ENCODE measurements at regions not wholly inside any gene's neighbourhood (a gene's known extent, or its start where the extent isn't known, plus 50 kb on each side); places are given as distances from the start of the nearest gene placed in this dataset.

DNA sequence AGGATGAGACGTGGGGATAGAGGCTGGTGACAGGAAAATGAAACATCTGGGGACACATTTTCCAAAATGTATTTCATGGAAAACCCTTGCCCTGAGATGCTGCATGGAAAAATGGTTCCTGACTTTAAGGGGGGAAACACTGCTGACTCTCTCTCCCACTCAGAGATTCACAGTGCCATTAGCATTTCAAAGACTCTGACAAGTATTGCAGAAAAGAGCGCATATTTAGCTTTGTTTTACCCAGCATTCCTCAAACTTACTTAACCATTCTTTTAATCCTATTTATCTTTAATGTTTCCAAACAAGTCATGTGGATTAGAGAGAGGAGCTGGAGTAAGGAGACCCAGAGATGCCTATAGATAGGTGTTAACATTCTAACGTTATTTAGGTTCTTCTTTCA, 141.8 kb upstream of the DYRK2 start:
- Mint-ChIP-seq H3K9me3 (no peaks in the 10 kb centered on the region), H3K27ac (no peak overlapping the region), H3K27me3 (no peaks in the 10 kb centered on the region), H3K4me1 (ENCODE audit: low read depth) (peaks cover 9% of the 10 kb centered on the region), H3K4me3 (no peak overlapping the region), H3K36me3 (ENCODE audit: low read depth) (no peaks in the 10 kb centered on the region)
- ChIA-PET POLR2A (no interaction called here), CTCF (no interaction called here)
- DNase-seq (no peak), ATAC-seq (no peak)
- TF ChIP-seq, protein P1, sequence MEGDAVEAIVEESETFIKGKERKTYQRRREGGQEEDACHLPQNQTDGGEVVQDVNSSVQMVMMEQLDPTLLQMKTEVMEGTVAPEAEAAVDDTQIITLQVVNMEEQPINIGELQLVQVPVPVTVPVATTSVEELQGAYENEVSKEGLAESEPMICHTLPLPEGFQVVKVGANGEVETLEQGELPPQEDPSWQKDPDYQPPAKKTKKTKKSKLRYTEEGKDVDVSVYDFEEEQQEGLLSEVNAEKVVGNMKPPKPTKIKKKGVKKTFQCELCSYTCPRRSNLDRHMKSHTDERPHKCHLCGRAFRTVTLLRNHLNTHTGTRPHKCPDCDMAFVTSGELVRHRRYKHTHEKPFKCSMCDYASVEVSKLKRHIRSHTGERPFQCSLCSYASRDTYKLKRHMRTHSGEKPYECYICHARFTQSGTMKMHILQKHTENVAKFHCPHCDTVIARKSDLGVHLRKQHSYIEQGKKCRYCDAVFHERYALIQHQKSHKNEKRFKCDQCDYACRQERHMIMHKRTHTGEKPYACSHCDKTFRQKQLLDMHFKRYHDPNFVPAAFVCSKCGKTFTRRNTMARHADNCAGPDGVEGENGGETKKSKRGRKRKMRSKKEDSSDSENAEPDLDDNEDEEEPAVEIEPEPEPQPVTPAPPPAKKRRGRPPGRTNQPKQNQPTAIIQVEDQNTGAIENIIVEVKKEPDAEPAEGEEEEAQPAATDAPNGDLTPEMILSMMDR (IDR thresholded peaks at IDR 0.05): no peak
- intact Hi-C loops (cut with micrococcal nuclease): no loop called here

DNA sequence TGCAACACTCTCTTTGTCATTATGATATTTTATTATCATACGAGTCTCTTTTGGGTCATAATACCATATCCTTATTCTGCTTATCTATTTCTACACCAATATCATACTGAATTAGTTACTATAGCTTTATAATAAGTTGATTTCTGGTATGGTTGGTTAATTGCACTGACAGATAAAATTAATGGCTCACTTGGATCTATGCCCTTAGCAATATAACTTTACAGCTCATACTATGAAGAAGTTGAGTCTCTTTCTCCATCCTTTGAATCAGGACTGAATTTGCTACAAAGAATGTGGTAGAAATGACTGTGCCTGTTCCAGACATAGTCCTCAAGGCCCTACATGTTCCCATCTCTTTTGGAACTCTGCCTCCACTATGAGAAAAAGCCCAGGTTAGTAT, 139.7 kb upstream of the DYRK2 start:
- intact Hi-C loops (cut with micrococcal nuclease): no loop called here
- Mint-ChIP-seq H3K27ac (no peak overlapping the region), H3K9me3 (no peaks in the 10 kb centered on the region), H3K4me3 (no peak overlapping the region), H3K36me3 (ENCODE audit: low read depth) (no peaks in the 10 kb centered on the region), H3K4me1 (ENCODE audit: low read depth) (peaks cover 19% of the 10 kb centered on the region), H3K27me3 (no peaks in the 10 kb centered on the region)
- DNase-seq: no peak
- ChIA-PET CTCF (no interaction called here), POLR2A (interaction anchor here (0.6 kb wide), 1 partner anchor 254 kb away, joined by 3 read pairs; no protein-coding TSS in a partner anchor)
- ATAC-seq: no peak
- TF ChIP-seq, protein P1 (IDR thresholded peaks at IDR 0.05): no peak

DNA sequence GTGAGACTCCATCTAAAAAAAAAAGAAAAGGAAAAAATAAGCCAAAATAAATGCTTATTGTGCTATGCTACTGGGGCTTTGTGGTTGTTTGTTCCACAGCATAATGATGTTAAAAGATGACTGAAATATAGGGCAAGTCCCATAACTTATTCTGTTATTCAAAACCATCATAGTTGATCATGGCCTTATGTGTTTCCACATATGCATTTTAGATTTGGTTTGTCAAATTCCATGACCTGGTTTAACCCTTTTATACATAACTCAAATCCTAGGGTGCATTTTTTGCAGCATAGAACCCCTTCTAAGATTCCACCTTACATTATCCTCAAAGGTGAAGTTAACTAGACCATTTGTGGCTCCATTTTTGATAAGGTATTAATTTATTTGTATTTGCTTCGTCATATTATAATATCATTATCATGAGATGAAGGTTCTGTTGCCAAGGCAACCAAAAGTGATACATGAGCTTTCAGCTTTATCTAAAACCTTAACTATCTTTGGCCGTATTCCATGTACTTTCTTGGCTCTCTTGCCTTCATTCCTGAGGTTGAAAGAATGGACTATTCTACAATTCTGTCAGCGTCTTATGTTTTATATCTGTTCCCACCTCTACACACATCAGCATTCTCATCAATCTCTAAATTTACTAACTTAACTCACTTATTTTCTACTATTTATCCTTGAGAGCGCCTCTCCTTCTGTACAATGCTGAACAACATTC, 138.7 kb upstream of the DYRK2 start:
- Mint-ChIP-seq H3K27ac (no peak overlapping the region), H3K9me3 (no peaks in the 10 kb centered on the region), H3K4me3 (no peak overlapping the region), H3K4me1 (ENCODE audit: low read depth) (peaks cover 26% of the 10 kb centered on the region), H3K27me3 (no peaks in the 10 kb centered on the region), H3K36me3 (ENCODE audit: low read depth) (no peaks in the 10 kb centered on the region)
- ChIA-PET CTCF (no interaction called here), POLR2A (no interaction called here)
- ATAC-seq: no peak
- DNase-seq: no peak
- TF ChIP-seq, protein P1 (IDR thresholded peaks at IDR 0.05): no peak
- intact Hi-C loops (cut with micrococcal nuclease): no loop called here

DNA sequence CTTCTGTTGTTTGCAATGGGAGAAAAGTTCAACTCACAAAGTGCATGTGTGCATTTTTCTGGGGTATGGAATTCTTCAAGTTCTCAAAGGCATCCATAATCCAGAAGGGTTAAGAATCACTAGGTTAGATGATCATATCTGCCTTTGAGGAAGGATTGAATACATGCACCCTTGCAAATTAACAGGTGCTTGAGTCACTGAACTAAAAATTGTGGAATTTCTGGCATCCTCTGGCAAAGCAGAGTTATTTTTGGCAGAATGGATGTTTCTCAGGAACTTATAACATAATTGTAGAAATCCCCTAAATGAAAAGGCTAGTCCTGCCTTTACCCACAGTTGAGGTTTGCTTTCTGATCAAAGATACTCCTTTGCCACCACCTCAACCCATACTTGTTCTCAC, 136.5 kb upstream of the DYRK2 start:
- ChIA-PET CTCF (interaction anchor here (0.5 to 0.7 kb wide), 3 partner anchors 32 to 1283 kb away, joined by 3 to 4 read pairs (median 3); no protein-coding TSS in a partner anchor), POLR2A (no interaction called here)
- Mint-ChIP-seq H3K27me3 (no peaks in the 10 kb centered on the region), H3K4me3 (no peak overlapping the region), H3K36me3 (ENCODE audit: low read depth) (no peaks in the 10 kb centered on the region), H3K27ac (no peak overlapping the region), H3K4me1 (ENCODE audit: low read depth) (peaks cover 42% of the 10 kb centered on the region), H3K9me3 (no peaks in the 10 kb centered on the region)
- DNase-seq (no peak), ATAC-seq (no peak)
- intact Hi-C loops (cut with micrococcal nuclease): no loop called here
- TF ChIP-seq, protein P1 (IDR thresholded peaks at IDR 0.05): no peak

DNA sequence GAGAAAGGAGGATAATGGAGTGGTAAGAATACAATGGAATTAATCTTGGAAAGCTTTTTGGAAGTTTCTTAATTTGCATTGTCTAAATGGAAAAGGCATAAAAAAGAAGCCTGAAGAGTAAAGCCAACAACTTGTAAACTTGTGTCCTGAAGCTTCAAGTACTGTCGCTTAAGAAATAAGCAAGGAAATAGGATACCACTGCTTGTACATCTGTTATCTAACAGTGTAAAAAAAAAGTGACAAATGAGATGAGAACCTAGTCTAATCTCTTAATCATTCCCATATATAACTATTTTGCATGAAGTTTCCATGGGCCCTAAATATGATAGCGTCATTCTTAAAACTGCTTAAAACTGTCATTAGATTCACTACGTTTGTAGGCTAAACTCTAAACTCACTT, 134.0 kb upstream of the DYRK2 start:
- intact Hi-C loops (cut with micrococcal nuclease): no loop called here
- ChIA-PET POLR2A (no interaction called here), CTCF (no interaction called here)

More for the DNA sequence above, 134.0 kb upstream of the DYRK2 start:
- DNase-seq: no peak
- TF ChIP-seq, protein P1 (IDR thresholded peaks at IDR 0.05): no peak
- Mint-ChIP-seq H3K27ac (no peak overlapping the region), H3K4me3 (no peak overlapping the region), H3K27me3 (no peaks in the 10 kb centered on the region), H3K36me3 (ENCODE audit: low read depth) (no peaks in the 10 kb centered on the region), H3K9me3 (no peaks in the 10 kb centered on the region), H3K4me1 (ENCODE audit: low read depth) (peaks cover 43% of the 10 kb centered on the region)
- no peak for ATAC-seq
